ENCODE measurements at regions not wholly inside any gene's neighbourhood (a gene's known extent, or its start where the extent isn't known, plus 50 kb on each side); places are given as distances from the start of the nearest gene placed in this dataset.

GRCh38 chr14:31966896-31967668 lies 110.0 kb upstream of the ARHGAP5 start:
- no peak for DNase-seq

DNA sequence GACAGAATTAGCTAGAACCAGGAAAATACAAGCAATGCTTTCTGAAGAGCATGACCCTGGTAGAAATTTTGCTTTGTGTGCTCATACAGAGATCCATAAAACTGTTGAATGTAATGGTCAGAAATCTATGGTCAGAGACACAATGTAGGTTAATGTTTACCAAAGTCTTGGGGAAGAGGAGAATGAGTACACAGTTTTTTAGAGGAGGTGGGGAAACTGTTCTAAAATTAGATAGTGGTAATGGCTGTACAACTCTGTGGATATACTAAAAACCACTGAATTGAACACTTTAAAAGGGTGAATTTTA lies 109.5 kb upstream of the ARHGAP5 start:
- DNase-seq, result no peak

GRCh38 chr14:31968107-31968810 lies 108.8 kb upstream of the ARHGAP5 start:
- DNase-seq, result no peak

DNA sequence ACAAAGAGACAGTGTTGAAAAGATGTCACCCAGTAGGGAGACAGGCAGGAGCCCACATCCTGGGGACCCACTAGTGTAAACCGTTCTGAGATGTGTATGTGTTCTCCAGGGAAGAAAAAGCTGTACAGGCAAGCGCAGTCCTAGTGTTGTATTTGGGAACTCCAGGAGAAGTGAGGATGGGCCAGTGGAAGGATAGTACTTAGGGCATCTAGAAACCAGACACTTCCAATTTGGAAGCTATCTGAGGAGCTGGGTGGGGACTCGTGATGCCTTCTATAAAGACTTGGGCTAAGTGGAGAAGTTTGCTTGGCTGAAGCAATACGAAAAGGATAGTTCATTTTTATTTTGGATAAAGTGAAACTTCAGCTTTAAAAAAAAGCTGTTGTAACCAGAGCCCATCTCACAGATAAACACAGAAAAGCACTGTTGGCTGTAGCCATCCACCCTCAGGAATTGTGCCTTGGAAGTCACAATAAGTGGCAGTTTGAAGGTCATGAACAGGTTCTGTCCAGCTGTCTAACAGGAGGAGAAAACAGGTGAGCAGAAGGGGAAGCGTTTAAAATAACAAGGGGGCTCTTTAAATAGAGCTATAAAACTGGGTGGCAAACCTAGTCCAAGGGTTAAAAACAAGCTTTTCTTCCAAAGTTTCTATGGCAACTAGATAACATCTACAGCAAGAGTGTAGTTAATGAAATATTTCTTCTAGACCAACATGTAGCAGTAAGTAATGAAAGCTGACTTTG lies 108.0 kb upstream of the ARHGAP5 start:
- no peak for DNase-seq

- DNase-seq, result no peak
Measured at GRCh38 chr14:31969699-31970240, 107.3 kb upstream of the ARHGAP5 start.

GRCh38 chr14:31970744-31971143 lies 106.4 kb upstream of the ARHGAP5 start:
- DNase-seq, result no peak

- no peak for DNase-seq
Measured at GRCh38 chr14:31971612-31972011, 105.5 kb upstream of the ARHGAP5 start.

GRCh38 chr14:31977001-31977556 lies 100.0 kb upstream of the ARHGAP5 start:
- DNase-seq, result no peak

- DNase-seq, result no peak
Measured at GRCh38 chr14:31978423-31978822, 98.7 kb upstream of the ARHGAP5 start.

DNA sequence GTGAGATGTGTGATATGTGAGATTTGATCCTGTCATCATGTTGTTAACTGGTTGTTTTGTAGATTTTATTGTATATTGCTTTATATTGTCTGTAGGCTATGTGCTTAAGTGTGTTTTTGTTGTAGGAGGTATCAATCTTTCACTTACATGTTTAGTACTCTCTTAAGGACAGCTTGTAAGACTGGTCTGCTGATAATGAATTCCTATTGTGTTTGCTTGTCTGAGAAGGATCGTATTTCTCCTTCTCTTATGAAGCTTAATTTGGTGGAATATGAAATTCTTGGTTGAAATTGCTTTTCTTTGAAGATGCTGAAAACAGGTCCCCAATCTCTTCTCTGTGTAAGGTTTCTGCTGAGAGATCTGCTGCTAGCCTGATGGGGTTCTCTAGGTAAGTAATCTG lies 94.5 kb upstream of the ARHGAP5 start:
- DNase-seq, result no peak

DNA sequence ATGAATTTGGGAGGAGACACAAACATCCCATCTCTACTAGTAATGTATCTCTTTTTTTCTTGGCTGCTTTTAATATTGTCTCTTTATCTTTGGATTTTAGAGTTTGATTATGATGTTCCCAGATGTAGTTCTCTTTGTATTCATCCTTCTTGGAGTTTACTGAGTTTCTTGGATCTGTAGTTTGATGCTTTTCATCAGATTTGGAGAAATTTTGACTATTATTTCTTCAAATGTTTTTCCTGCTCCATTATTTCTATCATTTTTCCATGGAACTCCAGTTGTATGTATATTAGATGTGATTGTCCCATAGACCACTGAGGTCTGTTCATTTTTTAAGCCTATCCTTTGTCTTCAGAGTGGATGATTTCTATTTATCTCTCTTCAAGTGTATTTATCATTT lies 90.7 kb upstream of the ARHGAP5 start:
- no peak for DNase-seq

DNA sequence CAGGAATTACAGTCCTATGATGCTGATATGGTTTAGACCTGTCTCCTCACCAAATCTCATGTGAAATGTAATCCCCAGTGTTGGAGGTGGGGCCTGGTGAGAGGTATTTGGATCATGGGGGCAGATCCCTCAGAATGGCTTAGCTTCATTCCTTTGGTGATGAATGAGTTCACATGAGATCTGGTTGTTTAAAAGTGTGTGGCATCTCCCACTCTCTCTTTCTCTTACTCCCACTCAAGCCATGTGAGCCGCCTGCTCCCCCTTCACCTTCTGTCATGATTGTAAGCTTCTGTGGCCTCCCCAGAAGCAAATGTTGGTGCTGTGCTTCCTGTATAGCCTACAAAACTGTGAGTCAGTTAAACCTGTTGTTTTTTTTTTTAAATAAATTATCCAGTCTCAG lies 89.4 kb upstream of the ARHGAP5 start:
- DNase-seq, result no peak

- no peak for DNase-seq
Measured at GRCh38 chr14:31988244-31988643, 88.9 kb upstream of the ARHGAP5 start.

- no peak for DNase-seq
Measured at GRCh38 chr14:31990183-31990857, 86.8 kb upstream of the ARHGAP5 start.

DNA sequence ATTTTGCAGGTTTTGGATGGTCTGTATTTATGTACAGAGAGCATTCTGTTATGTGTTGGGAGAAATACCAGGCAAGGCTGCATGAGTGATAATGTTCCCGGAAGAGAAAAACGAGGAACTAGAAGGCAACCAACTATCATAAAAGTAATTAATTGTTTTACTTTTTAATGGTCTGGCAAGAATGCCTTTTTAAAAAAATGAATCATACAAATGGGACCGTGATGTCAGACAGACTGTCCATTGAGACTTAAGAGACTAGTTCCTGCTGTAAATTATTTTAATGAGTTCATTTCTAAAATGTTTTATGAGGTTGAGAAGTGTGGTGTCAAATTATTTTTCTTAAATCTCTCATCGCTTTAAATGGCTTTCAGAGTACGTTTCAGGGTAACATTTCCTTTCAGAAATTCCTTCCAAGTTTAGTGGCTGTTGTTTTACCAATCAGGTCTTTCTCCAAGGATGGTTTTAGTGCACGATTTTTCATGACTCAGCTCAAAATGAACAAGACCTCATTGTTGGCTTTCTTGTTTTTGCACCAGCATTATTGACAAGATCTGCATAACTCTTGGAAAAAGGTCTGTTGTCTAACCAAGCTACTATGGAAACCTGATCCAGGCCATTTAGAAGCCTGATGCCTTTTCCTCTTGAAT lies 86.1 kb upstream of the ARHGAP5 start:
- no peak for DNase-seq

- no peak for DNase-seq
Measured at GRCh38 chr14:31992011-31992447, 85.1 kb upstream of the ARHGAP5 start.

- no peak for DNase-seq
Measured at GRCh38 chr14:31993521-31993951, 83.6 kb upstream of the ARHGAP5 start.

GRCh38 chr14:31994391-31995033 lies 82.6 kb upstream of the ARHGAP5 start:
- no peak for DNase-seq

DNA sequence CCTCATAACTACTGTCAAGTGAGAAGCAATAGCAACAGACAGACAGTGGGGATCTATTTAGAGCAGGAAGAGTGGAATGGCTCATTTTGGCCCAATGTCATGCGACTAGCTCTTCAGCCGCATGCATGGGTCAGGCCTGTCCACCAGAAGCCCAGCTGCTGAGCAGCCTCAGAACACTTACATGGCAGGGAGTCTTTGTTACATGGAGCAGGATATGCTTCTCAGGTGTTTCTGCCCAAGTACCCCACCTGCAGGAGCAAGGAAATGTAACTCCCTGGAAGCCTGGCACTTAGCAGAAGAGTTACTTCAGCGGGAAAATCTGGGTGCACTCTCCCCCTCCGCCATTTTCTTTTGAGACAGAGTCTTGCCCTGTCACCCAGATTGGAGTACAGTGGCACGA lies 73.5 kb upstream of the ARHGAP5 start:
- no peak for DNase-seq

- DNase-seq, result no peak
Measured at GRCh38 chr14:32004300-32004699, 72.8 kb upstream of the ARHGAP5 start.

DNA sequence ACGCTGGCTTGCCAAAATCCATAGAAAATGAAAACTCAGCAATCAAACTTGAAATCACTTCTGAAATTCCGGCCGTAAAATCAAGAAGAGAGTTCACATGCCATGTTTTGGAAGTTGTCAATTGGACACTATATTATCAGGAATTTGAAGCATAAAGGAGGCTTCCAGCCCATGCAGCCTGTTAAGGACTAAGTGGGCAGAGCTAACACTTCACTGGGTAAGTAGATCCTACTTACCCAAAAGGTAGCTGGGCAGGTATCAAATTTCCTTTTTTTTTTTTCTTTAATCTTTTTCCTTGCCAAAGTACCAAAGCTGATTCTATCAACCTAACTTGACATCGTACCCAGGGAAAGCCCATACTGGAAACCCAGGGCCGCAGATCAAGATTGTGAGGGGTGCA lies 71.5 kb upstream of the ARHGAP5 start:
- peak; percentile 47 for DNase-seq

All from NCI-H2029 treated with DMSO at 0.1 percent for 48 hours (cell line).